ENCODE measurements at regions not wholly inside any gene's neighbourhood (a gene's known extent, or its start where the extent isn't known, plus 50 kb on each side); places are given as distances from the start of the nearest gene placed in this dataset.

DNA sequence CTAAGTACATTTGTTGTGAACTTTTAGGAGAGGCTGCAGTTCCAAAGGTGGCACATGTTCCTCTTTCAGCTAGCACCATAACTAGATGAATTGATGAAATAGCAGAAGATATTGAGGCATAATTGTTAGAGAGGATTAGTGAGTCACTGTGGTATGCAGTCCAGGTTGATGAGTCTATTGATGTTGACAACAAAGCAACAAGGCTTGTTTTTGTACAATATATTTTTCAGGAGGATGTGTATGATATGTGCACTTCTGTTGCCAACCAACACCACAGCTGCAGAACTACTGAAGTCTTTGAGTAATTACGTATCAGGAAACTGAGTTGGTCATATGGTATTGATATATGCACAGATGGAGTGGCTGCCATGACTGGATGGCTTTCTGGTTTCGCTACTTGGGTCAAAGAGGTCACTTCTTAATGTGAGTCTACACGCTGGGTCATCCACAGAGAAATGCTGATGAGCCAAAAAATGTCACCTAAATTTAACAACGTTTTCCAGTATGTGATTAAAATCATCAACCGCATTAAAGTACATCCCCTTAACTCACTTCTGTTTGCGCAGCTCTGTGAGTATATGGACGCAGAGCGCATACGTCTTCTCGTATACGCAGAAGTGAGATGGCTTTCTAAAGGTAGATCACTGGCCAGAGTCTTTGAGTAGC lies 261.3 kb upstream of the ANO5 start:
- TF ChIP-seq EZH2 (IDR thresholded peaks at IDR 0.05; ENCODE audit: low read length, missing control alignments) = no peak
- TF ChIP-seq, protein P1, sequence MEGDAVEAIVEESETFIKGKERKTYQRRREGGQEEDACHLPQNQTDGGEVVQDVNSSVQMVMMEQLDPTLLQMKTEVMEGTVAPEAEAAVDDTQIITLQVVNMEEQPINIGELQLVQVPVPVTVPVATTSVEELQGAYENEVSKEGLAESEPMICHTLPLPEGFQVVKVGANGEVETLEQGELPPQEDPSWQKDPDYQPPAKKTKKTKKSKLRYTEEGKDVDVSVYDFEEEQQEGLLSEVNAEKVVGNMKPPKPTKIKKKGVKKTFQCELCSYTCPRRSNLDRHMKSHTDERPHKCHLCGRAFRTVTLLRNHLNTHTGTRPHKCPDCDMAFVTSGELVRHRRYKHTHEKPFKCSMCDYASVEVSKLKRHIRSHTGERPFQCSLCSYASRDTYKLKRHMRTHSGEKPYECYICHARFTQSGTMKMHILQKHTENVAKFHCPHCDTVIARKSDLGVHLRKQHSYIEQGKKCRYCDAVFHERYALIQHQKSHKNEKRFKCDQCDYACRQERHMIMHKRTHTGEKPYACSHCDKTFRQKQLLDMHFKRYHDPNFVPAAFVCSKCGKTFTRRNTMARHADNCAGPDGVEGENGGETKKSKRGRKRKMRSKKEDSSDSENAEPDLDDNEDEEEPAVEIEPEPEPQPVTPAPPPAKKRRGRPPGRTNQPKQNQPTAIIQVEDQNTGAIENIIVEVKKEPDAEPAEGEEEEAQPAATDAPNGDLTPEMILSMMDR (conservative IDR thresholded peaks at IDR 0.05 in 1 of 2, IDR thresholded peaks at IDR 0.05 in 1 of 2; ENCODE audit: low read depth in 1 of 2, low read length in 2 of 2) = no peak
- no peaks in the 10 kb centered on the region for H4K20me1 ChIP-seq (ENCODE audit: control insufficient read depth, extremely low read depth, insufficient read depth, low read length)
- H3K79me2 ChIP-seq (ENCODE audit: control insufficient read depth, insufficient read depth, low read length) = no peaks in the 10 kb centered on the region
- H3K4me1 ChIP-seq (ENCODE audit: control insufficient read depth, extremely low read depth, insufficient read depth, low read length) = no peaks in the 10 kb centered on the region
- no peaks in the 10 kb centered on the region for H3K9me3 ChIP-seq (ENCODE audit: control insufficient read depth, insufficient read depth, low read depth, low read length)
- H3K27ac ChIP-seq (ENCODE audit: insufficient read depth, low read length) = no peak overlapping the region
- H3K4me3 ChIP-seq (replicated peaks in 1 of 4; ENCODE audit: control extremely low read depth in 1 of 4, insufficient read depth in 1 of 4, low read depth in 3 of 4, low read length in 4 of 4) = no peak overlapping the region
- no peak overlapping the region for H3K9ac ChIP-seq (ENCODE audit: insufficient read depth, low read length)
- no peak overlapping the region for H3K4me2 ChIP-seq (ENCODE audit: extremely low read depth, insufficient read depth, low read length)
- no peaks in the 10 kb centered on the region for H3K36me3 ChIP-seq (ENCODE audit: control insufficient read depth, insufficient read depth, low read length)
- no peaks in the 10 kb centered on the region for H3K27me3 ChIP-seq (ENCODE audit: control insufficient read depth, insufficient read depth, low read length)
- H2AFZ ChIP-seq (ENCODE audit: low read length) = no peak overlapping the region
- DNase-seq (ENCODE audit: low read depth in 2 of 2) = no peak

DNA sequence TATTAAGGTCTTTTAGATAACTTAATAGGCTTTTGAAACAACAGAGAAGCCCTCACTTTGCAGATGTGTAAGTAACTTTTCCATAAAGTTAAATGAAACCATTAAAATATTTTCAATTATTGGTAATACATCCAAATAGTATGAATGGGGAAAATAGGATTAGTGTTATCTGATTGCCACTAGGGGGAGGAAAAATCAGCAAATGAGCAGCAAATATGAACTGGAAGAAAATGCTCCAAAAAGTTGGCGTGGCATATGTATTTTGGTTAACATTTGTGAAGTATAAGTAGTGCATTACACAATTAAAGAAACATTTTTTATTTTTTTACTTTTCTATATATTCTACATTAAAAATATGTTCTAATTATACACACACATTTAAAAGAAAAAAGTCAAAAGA lies 259.8 kb upstream of the ANO5 start:
- no peak for DNase-seq (ENCODE audit: low read depth in 2 of 2)
- TF ChIP-seq, protein P1 (conservative IDR thresholded peaks at IDR 0.05 in 1 of 2, IDR thresholded peaks at IDR 0.05 in 1 of 2; ENCODE audit: low read depth in 1 of 2, low read length in 2 of 2) = no peak
- no peak for TF ChIP-seq EZH2 (IDR thresholded peaks at IDR 0.05; ENCODE audit: low read length, missing control alignments)
- Histone ChIP-seq H3K4me3 (replicated peaks in 1 of 4; ENCODE audit: control extremely low read depth in 1 of 4, insufficient read depth in 1 of 4, low read depth in 3 of 4, low read length in 4 of 4) (no peak overlapping the region), H3K36me3 (ENCODE audit: control insufficient read depth, insufficient read depth, low read length) (no peaks in the 10 kb centered on the region), H3K4me2 (ENCODE audit: extremely low read depth, insufficient read depth, low read length) (no peak overlapping the region), H4K20me1 (ENCODE audit: control insufficient read depth, extremely low read depth, insufficient read depth, low read length) (no peaks in the 10 kb centered on the region), H3K4me1 (ENCODE audit: control insufficient read depth, extremely low read depth, insufficient read depth, low read length) (no peaks in the 10 kb centered on the region), H3K9ac (ENCODE audit: insufficient read depth, low read length) (no peak overlapping the region), H3K79me2 (ENCODE audit: control insufficient read depth, insufficient read depth, low read length) (no peaks in the 10 kb centered on the region), H3K27me3 (ENCODE audit: control insufficient read depth, insufficient read depth, low read length) (no peaks in the 10 kb centered on the region), H3K27ac (ENCODE audit: insufficient read depth, low read length) (no peak overlapping the region), H3K9me3 (ENCODE audit: control insufficient read depth, insufficient read depth, low read depth, low read length) (no peaks in the 10 kb centered on the region), H2AFZ (ENCODE audit: low read length) (no peak overlapping the region)

DNA sequence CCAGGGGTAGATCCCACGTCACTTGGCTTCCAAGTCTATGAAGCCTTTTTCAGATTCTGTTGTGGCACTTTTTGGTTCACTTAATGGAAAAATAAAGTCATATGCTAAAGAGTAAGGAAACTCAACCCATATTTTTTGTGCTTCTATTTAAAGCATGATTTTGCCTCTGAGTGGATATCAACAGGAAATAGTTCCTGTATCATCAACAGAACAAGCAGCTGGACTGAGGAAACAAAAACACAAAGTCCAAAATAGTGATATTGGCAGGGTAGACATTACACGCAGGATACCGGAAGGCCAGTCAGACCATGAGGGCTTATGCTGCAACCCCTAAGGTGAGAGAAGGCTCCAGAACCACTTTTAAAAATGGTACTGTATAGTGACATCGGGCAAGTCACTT lies 248.3 kb upstream of the ANO5 start:
- Histone ChIP-seq H3K27ac (ENCODE audit: insufficient read depth, low read length) (no peak overlapping the region), H3K27me3 (ENCODE audit: control insufficient read depth, insufficient read depth, low read length) (no peaks in the 10 kb centered on the region), H3K4me1 (ENCODE audit: control insufficient read depth, extremely low read depth, insufficient read depth, low read length) (no peaks in the 10 kb centered on the region), H2AFZ (ENCODE audit: low read length) (no peak overlapping the region), H3K9ac (ENCODE audit: insufficient read depth, low read length) (no peak overlapping the region), H4K20me1 (ENCODE audit: control insufficient read depth, extremely low read depth, insufficient read depth, low read length) (no peaks in the 10 kb centered on the region), H3K36me3 (ENCODE audit: control insufficient read depth, insufficient read depth, low read length) (no peaks in the 10 kb centered on the region), H3K9me3 (ENCODE audit: control insufficient read depth, insufficient read depth, low read depth, low read length) (no peaks in the 10 kb centered on the region), H3K79me2 (ENCODE audit: control insufficient read depth, insufficient read depth, low read length) (no peaks in the 10 kb centered on the region), H3K4me3 (replicated peaks in 1 of 4; ENCODE audit: control extremely low read depth in 1 of 4, insufficient read depth in 1 of 4, low read depth in 3 of 4, low read length in 4 of 4) (no peak overlapping the region), H3K4me2 (ENCODE audit: extremely low read depth, insufficient read depth, low read length) (no peak overlapping the region)
- TF ChIP-seq EZH2 (IDR thresholded peaks at IDR 0.05; ENCODE audit: low read length, missing control alignments) = no peak
- TF ChIP-seq, protein P1 (conservative IDR thresholded peaks at IDR 0.05 in 1 of 2, IDR thresholded peaks at IDR 0.05 in 1 of 2; ENCODE audit: low read depth in 1 of 2, low read length in 2 of 2) = no peak
- DNase-seq (ENCODE audit: low read depth in 2 of 2) = no peak
